ENCODE measurements at regions not wholly inside any gene's neighbourhood (a gene's known extent, or its start where the extent isn't known, plus 50 kb on each side); places are given as distances from the start of the nearest gene placed in this dataset.

DNA sequence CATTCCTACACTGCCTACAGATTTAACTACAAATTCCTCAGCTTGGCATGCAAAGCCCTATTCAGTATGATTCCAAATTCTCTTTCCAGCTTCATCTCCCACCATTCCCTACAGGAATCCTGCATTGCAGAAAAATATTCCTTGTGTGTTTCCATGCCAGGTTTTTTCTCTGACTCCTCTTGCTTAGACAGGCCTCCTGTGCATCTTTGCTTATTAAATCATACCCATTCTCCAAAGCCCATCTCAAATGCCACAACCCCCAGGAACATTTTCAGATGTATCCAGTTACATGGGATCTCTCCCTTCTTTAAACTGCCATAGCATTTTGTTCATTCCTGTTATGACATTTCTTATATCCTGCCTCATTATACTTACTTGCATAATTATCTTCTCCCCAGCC is 106.4 kb upstream of the GRIA3 start:
- TF ChIP-seq, protein P1, sequence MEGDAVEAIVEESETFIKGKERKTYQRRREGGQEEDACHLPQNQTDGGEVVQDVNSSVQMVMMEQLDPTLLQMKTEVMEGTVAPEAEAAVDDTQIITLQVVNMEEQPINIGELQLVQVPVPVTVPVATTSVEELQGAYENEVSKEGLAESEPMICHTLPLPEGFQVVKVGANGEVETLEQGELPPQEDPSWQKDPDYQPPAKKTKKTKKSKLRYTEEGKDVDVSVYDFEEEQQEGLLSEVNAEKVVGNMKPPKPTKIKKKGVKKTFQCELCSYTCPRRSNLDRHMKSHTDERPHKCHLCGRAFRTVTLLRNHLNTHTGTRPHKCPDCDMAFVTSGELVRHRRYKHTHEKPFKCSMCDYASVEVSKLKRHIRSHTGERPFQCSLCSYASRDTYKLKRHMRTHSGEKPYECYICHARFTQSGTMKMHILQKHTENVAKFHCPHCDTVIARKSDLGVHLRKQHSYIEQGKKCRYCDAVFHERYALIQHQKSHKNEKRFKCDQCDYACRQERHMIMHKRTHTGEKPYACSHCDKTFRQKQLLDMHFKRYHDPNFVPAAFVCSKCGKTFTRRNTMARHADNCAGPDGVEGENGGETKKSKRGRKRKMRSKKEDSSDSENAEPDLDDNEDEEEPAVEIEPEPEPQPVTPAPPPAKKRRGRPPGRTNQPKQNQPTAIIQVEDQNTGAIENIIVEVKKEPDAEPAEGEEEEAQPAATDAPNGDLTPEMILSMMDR (IDR thresholded peaks at IDR 0.05) = no peak
- TF ChIP-seq POLR2A (IDR thresholded peaks at IDR 0.05) = no peak
